ENCODE measurements at regions not wholly inside any gene's neighbourhood (a gene's known extent, or its start where the extent isn't known, plus 50 kb on each side); places are given as distances from the start of the nearest gene placed in this dataset.

DNA sequence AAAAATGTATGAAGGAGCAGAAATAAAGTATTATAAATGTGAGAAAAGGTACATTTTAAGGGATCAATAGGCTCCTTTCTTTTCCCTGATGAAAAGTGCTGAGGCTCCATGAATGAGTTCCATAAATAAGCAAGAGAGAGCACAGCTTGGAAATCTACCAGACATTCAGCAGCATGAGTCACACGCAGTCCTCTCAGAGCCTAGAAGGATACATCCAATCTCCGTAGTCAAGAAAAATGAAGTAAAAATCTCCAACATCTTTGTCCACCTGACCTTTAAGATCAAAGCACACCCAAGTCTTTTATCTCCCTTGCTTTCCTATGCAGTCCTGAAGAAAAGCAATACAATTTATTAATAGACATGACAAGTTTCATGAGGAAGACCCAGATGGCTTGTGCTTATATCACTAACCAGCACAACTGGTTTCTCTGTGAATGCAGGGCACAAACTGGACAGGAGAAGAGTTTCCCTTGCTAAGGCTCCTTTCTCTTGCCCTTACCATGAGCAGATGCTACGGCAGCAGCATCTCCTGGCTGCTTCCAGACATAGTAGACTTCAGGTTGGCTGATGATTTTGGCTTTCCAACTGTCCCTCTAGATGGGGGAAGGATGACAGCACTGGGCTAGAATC lies 730.8 kb downstream of the EFNB2 start:
- Histone ChIP-seq H3K4me1 (peaks cover 0 to 5% of the 10 kb centered on the region in 2 donors), H3K4me3 (no peak overlapping the region), H3K27me3 (no peaks in the 10 kb centered on the region), H3K36me3 (no peaks in the 10 kb centered on the region), H3K27ac (no peak overlapping the region), H3K9me3 (no peaks in the 10 kb centered on the region)
- no peak for DNase-seq (ENCODE audit: low spot score in 2 of 2)
- no peak for TF ChIP-seq CTCF (IDR thresholded peaks at IDR 0.05)
- intact Hi-C loops (cut with DNase I): no loop called here

DNA sequence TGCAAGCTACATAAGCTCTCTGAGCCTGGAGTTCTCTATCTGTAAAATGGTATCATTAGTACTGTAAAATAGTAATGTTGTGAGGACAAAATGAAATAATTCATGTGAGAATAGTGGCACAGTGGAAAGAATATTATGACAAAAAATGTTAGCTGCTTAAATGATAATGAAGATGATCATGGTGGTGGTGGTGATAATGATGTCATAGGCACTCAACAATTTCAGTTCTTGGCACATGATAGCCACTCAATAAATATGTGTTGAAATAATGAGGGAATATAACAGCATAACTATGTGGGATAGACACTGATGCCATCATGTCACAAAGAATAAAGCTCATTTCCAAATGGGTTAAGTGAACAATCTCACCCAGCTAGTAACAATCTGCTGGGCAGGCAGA lies 736.3 kb downstream of the EFNB2 start:
- Histone ChIP-seq H3K9me3 (no peaks in the 10 kb centered on the region), H3K36me3 (no peaks in the 10 kb centered on the region), H3K4me3 (no peak overlapping the region), H3K27ac (no peak overlapping the region), H3K4me1 (no peaks in the 10 kb centered on the region), H3K27me3 (no peaks in the 10 kb centered on the region)
- DNase-seq (ENCODE audit: low spot score in 2 of 2): no peak
- intact Hi-C loops (cut with DNase I): loop anchor here (10.0 kb wide), 1 partner anchor 726 kb away; no protein-coding TSS in a partner anchor
- TF ChIP-seq CTCF (IDR thresholded peaks at IDR 0.05): no peak

GRCh38 chr13:105798541-105798940 lies 736.9 kb downstream of the EFNB2 start:
- intact Hi-C loops (cut with DNase I): loop anchor here (10.0 kb wide), 1 partner anchor 726 kb away; no protein-coding TSS in a partner anchor
- H3K27ac ChIP-seq: no peak overlapping the region
- no peaks in the 10 kb centered on the region for H3K9me3 ChIP-seq
- H3K36me3 ChIP-seq: no peaks in the 10 kb centered on the region
- no peak for DNase-seq (ENCODE audit: low spot score in 2 of 2)
- H3K27me3 ChIP-seq: no peaks in the 10 kb centered on the region
- no peaks in the 10 kb centered on the region for H3K4me1 ChIP-seq
- no peak overlapping the region for H3K4me3 ChIP-seq
- no peak for TF ChIP-seq CTCF (IDR thresholded peaks at IDR 0.05)

GRCh38 chr13:105796081-105796480 lies 739.4 kb downstream of the EFNB2 start:
- H3K9me3 ChIP-seq: no peaks in the 10 kb centered on the region
- intact Hi-C loops (cut with DNase I): loop anchor here (10.0 kb wide), 1 partner anchor 729 kb away; no protein-coding TSS in a partner anchor
- H3K27ac ChIP-seq: no peak overlapping the region
- H3K4me3 ChIP-seq: no peak overlapping the region
- H3K36me3 ChIP-seq: no peaks in the 10 kb centered on the region
- TF ChIP-seq CTCF (IDR thresholded peaks at IDR 0.05): no peak
- DNase-seq (ENCODE audit: low spot score in 2 of 2): no peak
- H3K27me3 ChIP-seq: no peaks in the 10 kb centered on the region
- H3K4me1 ChIP-seq: no peaks in the 10 kb centered on the region

GRCh38 chr13:105790923-105791322 lies 744.5 kb downstream of the EFNB2 start:
- intact Hi-C loops (cut with DNase I): loop anchor here (10.0 kb wide), 1 partner anchor 734 kb away; no protein-coding TSS in a partner anchor
- H3K27me3 ChIP-seq: no peaks in the 10 kb centered on the region
- TF ChIP-seq CTCF (IDR thresholded peaks at IDR 0.05): no peak
- no peaks in the 10 kb centered on the region for H3K4me1 ChIP-seq
- H3K27ac ChIP-seq: no peak overlapping the region
- no peak overlapping the region for H3K4me3 ChIP-seq
- DNase-seq (ENCODE audit: low spot score in 2 of 2): no peak
- no peaks in the 10 kb centered on the region for H3K9me3 ChIP-seq
- H3K36me3 ChIP-seq: no peaks in the 10 kb centered on the region

All from ascending aorta (tissue), 2 donors.